Heart left ventricle (tissue), 13 donors: ENCODE measurements at regions not wholly inside any gene's neighbourhood (a gene's known extent, or its start where the extent isn't known, plus 50 kb on each side); places are given as distances from the start of the nearest gene placed in this dataset.
"Not testable (repeated sequence)": the region's sequence is repeated elsewhere in the genome, so short reads cannot be mapped to it uniquely, and the experiment has no call there.

ENCODE experiments used
- POLR2A ChIP-seq, 2 donors: fragments of 450-650 bp; IDR thresholded peaks; one replicate each; pipeline ENCODE4 v1.6.1; 2017; ENCODE audit warnings: antibody characterized with exemption in 2 of 2, mild to moderate bottlenecking in 2 of 2, moderate library complexity in 2 of 2
- TF ChIP-seq, protein P1 (sequence below), 12 donors: fragments of 200-600 bp; sonication (generic) in 4 of 12; IDR thresholded peaks; one replicate each; pipeline versions ENCODE4 v1.5.0 to v1.8.0; 2018 to 2022; ENCODE audit warnings: antibody characterized with exemption in 12 of 12, mild to moderate bottlenecking in 5 of 12
- donor health status: ischemic (EF 13 %, LVEDD 7.1; RV severe dilation, severe dysfunction).
- donor health status: DM: no; HTN: yes; CAD: no.
- donor health status: DM: no; HTN: no; CAD: no.
- donor health status: ischemic (EF 25% LVEDD 6.9; RV normal size, moderate dysfunction).
- donor health status: ischemic (EF 25% LVEDD 5.7; RV mildly dilated, moderate dysfunction).
- donor health status: ischemic (EF 35%, LVEDD 5.7; RV mildly dilated, moderate dysfunction).
- donor health status: nonischemic (EF 11% LVEDD 7.7; RV severe dilation, severe dysfunction).
- donor health status: DM: yes; HTN: yes; CAD: no.
- donor health status: PGD.
- donor health status: ischemic (EF 29% LVEDD 5.4; RV normal size, mild dysfunction).
- donor health status: nonischemic (EF 23%, LVEDD 6.1; RV moderate dilation, normal function).

DNA sequence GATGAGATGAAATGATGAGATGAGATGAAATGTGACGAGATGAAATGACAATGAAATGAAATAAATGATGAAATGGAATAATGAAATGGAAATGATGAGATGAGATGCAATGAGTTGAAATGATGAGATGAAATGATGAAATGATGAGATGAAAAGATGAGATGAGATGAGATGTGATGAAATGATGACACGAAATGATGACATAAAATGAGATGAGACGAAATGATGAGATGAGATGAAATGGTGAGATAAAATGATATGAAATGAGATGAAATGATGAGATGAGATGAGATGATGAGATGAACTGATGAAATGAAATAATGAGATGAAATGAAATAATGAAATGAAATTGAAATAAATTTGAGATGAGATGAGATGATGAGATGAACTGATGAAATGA, 232.2 kb downstream of the GOLGA6L6 start:
- TF ChIP-seq, protein P1, sequence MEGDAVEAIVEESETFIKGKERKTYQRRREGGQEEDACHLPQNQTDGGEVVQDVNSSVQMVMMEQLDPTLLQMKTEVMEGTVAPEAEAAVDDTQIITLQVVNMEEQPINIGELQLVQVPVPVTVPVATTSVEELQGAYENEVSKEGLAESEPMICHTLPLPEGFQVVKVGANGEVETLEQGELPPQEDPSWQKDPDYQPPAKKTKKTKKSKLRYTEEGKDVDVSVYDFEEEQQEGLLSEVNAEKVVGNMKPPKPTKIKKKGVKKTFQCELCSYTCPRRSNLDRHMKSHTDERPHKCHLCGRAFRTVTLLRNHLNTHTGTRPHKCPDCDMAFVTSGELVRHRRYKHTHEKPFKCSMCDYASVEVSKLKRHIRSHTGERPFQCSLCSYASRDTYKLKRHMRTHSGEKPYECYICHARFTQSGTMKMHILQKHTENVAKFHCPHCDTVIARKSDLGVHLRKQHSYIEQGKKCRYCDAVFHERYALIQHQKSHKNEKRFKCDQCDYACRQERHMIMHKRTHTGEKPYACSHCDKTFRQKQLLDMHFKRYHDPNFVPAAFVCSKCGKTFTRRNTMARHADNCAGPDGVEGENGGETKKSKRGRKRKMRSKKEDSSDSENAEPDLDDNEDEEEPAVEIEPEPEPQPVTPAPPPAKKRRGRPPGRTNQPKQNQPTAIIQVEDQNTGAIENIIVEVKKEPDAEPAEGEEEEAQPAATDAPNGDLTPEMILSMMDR (IDR thresholded peaks at IDR 0.05): not testable (repeated sequence)
- TF ChIP-seq POLR2A (IDR thresholded peaks at IDR 0.05): not testable (repeated sequence)
